M059J (cell line): ENCODE measurements at regions not wholly inside any gene's neighbourhood (a gene's known extent, or its start where the extent isn't known, plus 50 kb on each side); places are given as distances from the start of the nearest gene placed in this dataset.
"Not testable (repeated sequence)": the region's sequence is repeated elsewhere in the genome, so short reads cannot be mapped to it uniquely, and the experiment has no call there.

Experiments
- DNase-seq: peaks from one replicate; pipeline ENCODE4 v3.0.0-alpha.2; 2012; ENCODE audit warnings: low read depth

- DNase-seq: peak; percentile 55
Measured at GRCh38 chr10:30701451-30702173, 72.1 kb upstream of the LYZL2 start.

GRCh38 chr10:30697806-30698205 lies 68.3 kb upstream of the LYZL2 start:
- no peak for DNase-seq

- not testable (repeated sequence) for DNase-seq
Measured at GRCh38 chr10:30697221-30697620, 67.7 kb upstream of the LYZL2 start.

GRCh38 chr10:30696416-30697185 lies 67.0 kb upstream of the LYZL2 start:
- DNase-seq: not testable (repeated sequence)

- DNase-seq: peak; percentile 75
Measured at GRCh38 chr10:30695481-30696236, 66.1 kb upstream of the LYZL2 start.

- no peak for DNase-seq
Measured at GRCh38 chr10:30694518-30695228, 65.1 kb upstream of the LYZL2 start.

- DNase-seq: no peak
Measured at GRCh38 chr10:30691639-30692015, 62.1 kb upstream of the LYZL2 start.

GRCh38 chr10:30690948-30691638 lies 61.5 kb upstream of the LYZL2 start:
- DNase-seq: not testable (repeated sequence)

- DNase-seq: no peak
Measured at GRCh38 chr10:30688456-30688855, 58.9 kb upstream of the LYZL2 start.

GRCh38 chr10:30687698-30688213 lies 58.2 kb upstream of the LYZL2 start:
- DNase-seq: peak; percentile 68

- no peak for DNase-seq
Measured at GRCh38 chr10:30686708-30687107, 57.2 kb upstream of the LYZL2 start.

GRCh38 chr10:30683496-30683895 lies 53.9 kb upstream of the LYZL2 start:
- DNase-seq: no peak

GRCh38 chr10:30682377-30683199 lies 53.0 kb upstream of the LYZL2 start:
- DNase-seq: peak; percentile 93

- DNase-seq: no peak
Measured at GRCh38 chr10:30680908-30681307, 51.4 kb upstream of the LYZL2 start.
